ENCODE measurements at regions not wholly inside any gene's neighbourhood (a gene's known extent, or its start where the extent isn't known, plus 50 kb on each side); places are given as distances from the start of the nearest gene placed in this dataset.

DNA sequence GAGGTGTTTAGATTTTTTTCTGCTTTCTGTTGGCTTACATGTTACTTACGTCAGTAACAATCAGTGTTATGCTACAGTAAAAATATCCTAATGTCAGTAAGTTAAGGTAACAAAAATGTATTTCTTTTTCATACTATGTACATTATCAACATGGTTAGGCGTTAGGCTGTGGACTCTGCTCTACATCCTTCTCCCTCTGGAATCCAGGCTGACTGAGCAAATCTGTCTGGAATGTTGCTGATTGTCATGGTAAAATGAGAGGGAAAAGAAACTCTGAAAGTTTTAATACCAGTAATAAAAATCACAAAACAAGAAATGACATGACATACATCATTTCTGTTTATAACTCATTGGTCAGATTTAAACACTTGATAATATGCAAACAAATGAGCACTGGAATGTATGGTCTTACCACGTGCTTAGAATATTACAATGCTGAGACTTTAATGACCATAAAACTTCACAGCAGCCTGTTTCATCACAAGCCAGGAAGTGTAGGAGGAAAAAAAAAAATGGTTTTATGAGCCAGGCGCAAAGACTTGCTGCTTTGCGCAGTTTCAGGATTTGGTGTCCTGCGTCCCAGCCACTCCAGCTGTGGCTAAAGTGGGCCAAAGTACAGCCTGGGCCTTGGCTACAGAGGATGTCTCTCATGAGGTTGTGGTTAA, 252.4 kb downstream of the FSIP2 start:
- no peak for DNase-seq

DNA sequence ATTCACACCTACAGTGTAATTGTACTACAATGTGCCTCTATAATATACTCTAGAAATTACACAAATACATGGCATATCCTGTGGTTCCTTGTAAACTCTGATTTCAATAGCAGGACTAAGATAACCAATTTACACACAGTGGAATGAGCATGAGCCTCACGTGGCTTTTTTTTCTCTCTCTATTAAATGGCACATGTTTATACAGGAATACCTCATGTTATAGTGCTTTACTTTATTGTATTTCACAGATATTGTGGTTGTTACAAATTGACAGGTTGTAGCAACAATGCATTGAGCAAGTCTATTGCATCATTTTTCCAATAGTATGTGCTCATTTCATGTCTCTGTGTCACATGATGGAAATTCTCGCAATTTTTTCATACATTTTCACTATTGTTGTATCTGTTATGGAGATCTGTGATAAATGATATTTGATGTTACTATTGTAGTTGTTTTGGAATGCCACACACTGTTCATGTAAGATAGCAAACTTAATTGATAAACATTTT, 260.0 kb downstream of the FSIP2 start:
- no peak for DNase-seq

DNA sequence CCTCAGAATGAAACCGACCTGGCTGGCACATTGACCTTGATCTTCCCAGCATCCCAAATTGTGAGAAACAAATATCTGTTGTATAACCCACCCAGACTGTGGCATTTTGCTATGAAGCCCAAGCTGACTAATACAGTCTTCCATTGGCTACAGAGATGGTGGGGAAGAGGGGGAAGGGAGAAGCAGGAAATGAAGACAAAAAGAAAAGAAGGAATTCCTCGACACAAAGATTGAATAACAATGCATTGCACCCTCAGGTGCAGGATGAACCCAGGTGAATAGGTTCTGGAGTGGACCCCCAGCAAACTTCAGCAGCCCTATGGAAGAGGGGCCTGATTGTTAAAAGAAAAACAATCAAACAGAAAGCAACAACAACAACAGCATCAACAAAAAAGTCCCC, 270.7 kb downstream of the FSIP2 start:
- no peak for DNase-seq

DNA sequence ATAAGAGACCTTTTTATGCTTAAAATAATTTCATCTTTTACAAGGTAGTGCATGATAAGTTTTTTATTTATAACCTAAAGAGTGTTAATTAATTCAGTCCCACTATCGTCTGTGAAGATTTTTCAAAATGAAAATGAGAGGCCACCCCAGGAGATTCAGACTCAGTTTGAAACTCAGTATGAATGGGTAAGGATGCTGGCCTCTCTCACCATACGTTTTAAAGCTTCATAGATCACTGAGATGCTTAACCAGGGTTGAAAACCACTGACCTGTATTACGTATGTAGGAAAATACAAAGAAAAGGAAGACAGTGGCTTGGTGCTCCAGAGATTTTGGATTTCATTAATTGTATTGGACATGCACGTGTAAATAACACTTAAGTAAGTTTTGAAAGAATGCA, 278.7 kb downstream of the FSIP2 start:
- DNase-seq = no peak

DNA sequence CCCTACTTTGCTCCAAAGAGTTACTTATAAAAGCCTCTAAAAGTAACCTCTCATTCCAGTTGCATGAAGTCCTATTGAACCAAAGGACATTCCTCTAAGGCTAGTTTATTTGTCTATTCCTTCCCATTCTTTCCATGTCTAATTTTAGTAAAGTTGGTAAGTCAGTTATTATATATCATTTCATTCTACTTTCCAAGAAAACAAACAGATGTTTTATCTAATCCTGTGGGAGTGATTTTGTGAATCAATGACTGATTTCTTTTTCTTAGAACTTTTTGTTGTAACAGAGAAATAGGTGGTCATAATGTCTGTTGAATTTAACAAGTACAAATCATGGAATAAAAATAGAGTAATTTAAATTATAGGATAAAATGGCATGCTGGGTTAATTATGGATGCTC, 286.3 kb downstream of the FSIP2 start:
- DNase-seq = no peak

DNA sequence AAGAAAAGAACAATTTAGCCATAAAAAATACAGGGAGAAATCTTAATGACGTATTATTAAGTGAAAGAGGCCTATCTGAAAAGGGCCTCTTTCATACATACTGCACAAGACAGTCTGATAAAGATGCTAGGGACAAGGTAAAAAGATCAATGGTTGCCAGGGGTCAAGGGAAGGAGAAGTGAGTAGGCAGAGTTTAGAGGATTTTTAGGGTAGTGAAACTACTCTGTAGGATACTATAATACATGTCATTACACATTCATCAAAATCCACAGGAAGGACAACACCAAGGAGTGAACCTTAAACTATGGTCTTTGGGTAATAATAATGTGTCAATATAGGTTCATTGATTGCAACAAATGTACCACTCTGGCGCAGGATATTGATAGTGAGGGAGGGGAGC, 289.3 kb downstream of the FSIP2 start:
- no peak for DNase-seq

DNA sequence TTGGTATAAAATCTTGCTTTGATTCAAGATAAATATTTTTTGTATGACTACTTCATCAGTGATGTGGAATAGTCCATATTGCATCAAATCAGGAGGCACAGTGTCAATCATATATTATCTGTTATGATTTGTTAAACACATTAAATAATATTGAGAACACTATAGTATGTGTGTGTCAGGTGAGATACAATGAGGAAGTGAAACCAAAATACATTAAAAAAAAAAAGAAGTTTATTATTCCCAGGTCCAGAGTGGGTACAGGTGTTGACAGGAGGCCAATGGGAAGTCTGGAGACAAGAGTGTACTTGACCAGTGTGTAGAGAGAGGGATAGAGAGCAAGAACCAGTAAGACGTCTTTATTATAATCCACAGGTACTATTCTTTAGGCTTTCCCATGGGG, 292.6 kb downstream of the FSIP2 start:
- no peak for DNase-seq

DNA sequence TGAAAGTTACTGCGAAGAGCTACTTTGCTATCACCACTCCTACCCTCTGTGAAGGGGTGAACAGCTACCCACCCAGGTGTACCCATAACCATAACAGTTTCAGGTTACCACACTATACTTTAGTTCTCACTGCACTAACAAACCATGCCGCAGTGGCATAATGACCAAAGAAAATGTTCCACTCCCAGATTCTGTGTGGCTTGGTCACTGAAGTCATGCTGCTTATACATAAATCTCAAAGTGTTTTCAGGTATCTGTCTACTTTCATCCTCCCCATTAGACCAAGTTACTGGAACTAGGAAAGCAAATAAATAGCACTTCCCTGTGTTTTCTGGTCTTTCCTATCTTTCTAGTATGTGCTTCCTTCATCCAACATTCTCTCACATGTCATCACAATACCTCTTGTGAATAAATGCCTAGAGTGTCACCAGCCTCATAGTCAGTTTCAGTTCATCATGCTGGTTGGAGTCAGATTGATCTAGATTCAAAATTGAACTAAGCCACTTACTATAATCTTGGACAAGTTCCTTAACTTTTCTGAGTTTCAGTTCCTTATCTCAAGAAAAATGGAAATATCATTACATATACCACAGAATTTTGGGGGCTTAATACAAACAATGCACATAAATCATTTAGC, 293.6 kb downstream of the FSIP2 start:
- DNase-seq = no peak

DNA sequence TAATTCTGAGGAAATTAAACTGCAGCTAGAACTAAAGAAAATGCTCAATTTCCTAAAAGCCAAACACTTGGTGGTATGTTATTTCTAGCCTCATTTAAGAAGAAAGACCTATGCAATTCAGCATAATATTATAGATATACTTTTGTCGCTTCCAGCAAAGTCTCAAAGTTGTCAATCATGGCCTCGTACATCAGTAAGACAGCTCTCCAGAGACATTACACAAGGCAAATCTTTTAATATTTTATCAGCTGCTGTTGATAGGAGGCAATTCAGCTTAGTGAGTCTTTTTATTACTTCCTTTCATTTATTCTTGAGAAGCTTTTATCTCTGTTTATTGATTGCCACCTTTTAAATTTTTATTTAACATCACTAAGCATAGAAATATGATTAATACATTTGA, 294.3 kb downstream of the FSIP2 start:
- no peak for DNase-seq

DNA sequence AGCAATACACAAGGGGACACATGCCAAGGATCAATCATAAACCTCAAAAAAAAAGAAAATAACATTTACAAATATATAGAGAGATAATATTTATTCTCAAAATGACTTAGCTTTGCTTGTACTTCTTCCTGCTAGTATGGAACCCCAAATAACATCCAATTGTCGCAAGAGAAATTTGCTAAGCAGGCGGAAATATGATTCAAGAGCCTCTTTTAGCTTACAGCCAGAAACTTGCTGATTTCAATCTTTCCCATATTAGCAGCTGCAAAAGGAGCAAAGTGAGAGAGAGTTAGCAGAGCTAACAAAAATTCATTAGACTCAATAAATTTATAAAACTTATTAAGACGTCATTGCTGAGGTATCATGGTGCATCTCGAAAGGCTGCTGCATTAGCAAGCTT, 294.9 kb downstream of the FSIP2 start:
- DNase-seq = no peak

DNA sequence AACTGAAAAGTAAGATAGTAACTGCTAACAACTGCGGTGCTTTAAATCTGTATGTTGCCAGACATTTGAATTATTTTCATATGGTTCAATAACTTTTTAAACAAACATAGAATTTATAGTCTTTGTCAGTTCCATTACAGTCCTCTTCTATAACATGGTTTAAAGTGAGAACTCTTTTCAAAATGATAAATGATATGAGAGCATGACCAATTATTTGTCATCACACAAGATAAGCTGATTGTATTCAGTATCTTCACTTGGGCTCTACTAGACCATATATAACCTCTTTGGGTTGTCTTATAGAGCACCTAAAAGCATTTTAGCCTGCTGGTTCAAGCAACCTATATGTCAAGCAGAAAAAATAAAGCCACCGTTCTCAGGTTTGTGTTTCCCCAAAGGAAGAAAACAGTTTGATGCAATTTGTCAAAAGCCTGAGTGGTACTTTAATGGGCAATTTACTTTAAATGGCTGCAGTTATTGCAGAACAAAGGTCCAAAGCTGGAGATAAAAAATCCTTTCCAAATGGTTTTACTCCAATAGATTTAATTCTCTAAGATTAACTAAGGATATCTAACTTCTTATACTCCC, 298.4 kb downstream of the FSIP2 start:
- no peak for DNase-seq

DNA sequence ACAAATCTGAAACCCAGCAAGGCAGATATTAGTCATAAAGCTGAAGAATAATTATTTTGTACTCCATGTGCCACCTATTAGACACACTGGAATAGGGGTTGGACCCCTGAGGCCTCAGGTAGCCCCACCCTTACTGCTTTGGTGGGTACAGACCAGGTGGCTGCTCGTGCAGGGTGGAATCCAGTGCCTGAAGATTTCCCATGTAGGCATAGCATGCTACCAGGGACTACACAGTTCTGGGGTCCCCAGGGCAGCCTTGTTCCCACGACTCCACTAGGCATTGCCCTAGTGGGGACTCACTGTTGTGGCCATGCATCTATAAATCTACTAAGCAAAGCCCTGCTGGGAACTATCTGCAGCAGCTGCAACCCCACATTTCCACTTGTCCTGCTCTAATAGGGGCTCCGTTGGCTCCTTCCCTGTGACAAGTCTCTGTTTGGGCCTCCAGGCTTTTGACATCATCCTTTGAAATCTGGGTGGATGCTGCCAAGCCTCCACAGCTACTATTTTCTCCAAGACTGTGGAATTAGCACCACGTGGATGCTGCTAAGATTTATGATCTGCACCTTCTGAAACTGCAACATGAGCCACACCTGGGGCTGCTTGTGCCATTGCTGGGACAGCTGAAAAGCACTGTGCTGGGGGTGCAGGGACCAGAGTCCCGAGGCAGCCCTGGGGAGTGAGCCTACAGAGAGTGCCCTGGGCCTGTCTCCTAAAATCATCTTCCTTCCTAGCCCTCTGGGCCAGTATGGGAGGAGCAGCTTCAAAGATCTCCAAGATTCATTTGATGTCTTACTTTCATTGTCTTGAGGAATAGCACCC, 303.8 kb downstream of the FSIP2 start:
- DNase-seq = no peak

DNA sequence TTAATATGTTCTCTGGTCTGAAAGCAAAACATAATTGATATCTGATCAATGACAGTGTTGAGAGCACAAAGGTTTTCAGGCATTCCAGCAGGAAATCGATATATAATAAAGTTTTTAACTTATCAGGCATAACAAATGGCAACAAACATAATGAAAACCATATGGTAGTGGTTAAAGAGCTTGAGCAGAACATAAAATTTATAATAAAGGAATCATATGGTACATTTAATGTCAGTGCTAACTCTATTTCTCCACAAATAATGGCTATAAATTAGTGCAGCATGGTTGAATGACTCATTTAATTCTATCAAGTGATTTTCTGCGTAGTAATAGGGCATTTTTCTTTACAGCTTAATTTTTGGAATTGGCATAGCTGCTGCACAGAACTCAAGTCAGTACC, 306.2 kb downstream of the FSIP2 start:
- no peak for DNase-seq

DNA sequence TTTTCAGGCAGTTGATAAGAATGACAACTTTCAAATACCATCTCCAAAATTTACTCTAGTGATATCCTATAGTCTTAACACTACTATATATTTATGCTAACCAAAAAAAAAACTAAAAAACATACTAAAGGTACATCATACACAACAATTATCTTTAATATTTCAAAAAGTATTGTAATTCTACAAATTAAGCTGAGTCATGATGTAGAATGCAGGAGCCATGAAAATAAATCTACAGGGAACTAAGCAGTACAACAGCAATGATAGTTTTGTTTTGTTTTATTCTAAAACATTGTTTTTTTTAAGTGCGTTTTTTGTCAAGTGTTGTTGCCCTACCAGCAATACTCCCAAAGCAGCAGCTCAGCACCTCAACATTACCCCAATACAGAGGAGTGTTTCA, 314.3 kb downstream of the FSIP2 start:
- DNase-seq = no peak

DNA sequence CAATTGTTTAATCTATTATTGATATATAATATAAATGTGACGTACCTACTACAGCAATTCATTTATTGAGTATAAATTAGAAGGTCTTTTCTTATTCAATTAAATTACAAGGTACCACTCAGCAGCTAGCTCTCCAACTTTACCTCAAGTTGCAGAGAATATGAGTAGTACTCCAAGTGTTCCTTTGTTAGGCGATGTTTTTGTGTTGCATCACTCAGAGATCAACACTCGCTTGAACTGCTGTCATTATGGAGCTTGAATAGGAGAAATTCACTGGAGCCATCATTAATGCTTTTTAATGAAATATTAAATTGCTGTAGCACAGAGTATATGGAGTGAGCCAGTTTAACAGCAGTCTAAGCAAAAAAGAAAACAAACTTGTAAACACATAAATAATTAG, 320.0 kb downstream of the FSIP2 start:
- no peak for DNase-seq

DNA sequence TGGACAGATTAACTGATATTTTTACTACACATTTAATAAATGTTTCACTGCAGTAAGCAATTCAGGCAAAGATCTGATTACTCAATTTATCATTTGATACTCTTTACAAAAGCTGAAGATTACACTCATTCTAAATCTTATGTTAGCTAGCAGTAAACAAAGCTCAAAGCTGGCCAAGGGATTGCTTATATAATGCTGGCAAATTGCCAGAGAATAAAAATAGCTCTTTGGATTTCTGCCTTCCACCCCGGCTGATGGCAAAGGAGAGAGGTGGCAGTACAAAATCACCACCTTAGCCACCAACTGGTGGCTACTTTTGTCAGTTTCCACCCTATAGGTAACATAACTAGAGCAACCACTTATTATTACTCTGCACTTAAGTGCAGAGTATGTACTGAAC, 320.5 kb downstream of the FSIP2 start:
- no peak for DNase-seq

DNA sequence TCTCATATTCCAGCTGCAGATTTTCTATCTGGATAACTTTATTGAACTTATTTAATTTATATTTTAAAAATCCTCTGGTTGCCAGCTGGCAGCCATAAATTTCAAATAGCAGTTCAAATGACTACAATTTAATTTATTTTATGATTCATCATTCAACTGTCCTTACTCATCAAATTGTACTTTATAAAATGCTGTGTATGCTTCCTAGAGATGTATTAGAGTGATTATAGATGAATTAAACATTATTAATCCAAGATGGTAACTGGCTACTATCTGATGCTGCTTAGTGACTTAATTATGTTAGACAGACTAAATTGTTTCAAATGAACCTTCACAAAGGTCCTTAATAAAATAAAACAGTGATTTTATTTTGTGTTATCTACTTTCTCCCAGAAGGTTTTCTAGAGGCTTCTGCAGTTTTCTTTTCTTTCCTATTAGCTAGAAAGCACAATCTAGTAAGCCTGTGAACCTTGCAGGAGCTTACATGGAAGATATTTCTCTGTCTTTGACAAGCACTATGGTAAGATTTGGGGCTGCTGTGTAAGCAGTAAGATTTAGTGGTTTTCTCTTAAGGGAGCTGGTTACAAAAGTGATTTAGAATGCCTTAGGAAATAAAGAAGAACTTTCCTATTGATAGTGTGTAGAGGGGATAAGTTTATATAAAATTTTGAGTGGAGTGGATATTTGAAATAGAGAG, 322.3 kb downstream of the FSIP2 start:
- no peak for DNase-seq

DNA sequence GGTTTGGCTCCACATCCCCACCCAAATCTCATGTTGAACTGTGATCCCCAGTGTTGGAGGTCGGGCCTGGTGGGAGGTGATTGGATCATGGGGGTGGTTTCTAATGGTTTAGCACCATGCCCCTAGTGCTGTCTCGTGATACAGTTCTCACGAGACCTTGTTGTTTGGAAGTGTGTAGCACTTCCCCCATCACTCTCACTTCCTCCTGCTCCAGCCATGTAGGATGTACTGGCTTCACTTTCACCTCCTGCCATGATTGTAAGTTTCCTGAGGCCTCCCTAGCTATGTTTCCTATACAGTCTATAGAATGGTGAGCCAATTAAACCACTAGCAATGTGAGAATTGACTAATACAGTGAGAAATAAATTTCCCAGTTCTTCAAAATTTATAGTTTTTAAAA, 325.9 kb downstream of the FSIP2 start:
- no peak for DNase-seq

DNA sequence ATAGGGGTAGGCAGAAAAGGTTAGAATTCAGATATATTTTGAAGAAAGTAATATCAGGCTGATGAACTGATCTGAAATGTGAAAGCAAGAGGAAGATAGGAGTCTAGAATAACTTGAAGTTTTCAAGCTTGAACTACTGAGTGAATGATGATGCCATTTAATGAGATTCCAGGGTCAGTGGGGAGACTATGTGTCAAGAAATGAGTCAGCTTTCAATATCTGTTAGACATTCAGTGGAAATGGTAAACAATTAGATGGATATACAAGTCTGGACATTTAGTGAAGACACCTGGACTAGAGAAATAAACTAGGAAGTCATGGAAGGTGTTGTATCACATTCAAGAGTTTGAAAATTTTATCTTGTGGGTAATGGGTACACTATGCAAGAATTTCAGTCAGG, 326.9 kb downstream of the FSIP2 start:
- no peak for DNase-seq

DNA sequence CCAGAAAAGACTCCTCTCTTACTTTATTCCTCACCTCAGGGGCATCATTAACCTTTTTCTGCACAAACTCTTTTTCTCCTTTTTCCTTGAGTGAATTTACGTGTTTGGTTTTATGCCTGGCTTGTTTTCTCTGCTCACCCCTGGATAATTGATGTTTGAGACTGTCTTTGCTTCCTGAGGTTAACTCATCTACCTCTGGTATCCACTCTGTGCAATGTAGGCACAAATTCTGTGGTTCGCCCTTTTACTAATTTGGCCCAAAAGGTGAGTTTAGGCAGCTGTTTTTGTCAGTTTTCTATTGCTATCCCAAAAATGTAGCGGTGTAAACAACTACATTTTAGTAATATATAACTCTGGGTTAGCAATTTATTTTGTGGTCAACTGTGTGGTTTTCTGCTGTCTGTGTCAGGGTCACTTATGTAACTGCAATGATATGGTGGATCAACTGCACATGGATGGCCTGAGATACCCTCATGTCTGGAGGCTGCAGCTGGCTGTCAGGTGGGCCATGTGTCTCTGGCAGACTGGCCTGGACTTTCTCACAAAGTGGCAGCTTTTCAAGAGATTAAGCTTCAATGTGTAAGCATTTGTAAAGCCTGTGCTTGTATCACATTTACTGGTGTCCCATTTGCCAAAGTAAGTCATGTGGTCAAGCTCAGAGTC, 329.7 kb downstream of the FSIP2 start:
- peak; percentile 35 for DNase-seq

DNA sequence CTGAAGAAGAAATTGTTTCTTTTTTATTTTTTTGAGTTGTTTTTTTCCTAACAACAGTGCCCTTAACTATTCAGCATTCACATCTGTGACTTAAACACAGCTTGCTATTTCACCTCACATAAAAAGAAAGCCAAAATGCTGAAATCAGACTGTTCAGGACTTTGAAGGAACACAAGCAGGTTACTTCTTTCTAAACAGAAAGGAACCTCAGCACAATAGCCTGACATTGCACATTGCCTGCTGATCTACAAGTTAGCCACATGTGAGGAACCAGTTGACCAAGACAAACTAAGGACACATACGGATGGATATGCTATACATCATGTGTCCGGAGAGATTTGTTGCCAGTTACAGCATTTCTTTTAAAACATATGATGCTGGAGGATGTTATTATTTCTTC, 331.1 kb downstream of the FSIP2 start:
- DNase-seq = no peak

DNA sequence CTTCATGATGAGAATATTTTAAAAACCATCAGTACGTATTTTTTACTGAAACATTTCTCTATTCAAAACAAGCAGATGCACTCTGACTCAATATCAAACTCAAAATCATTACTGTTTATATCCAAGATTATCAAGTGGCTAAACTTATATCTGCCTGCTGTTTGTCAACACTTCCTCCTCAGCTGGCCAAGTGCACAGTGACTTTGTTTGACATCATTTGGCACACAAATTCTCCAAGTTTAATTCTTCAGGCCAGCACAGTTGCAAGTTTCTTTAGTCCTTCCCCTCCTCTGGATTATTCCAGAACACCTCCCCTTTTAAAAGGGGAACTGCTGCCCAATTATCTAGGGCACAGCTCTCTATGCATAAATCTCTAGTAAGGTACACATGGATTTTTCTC, 346.6 kb downstream of the FSIP2 start:
- DNase-seq = no peak

All from femur (tissue), 1 donor.